MCF 10A (cell line): ENCODE measurements at regions not wholly inside any gene's neighbourhood (a gene's known extent, or its start where the extent isn't known, plus 50 kb on each side); places are given as distances from the start of the nearest gene placed in this dataset.

Experiments used
- BruUV-seq: library from RNA; stranded (reverse); fragments of 400-500 nt; replicated peaks from 2 replicates; lab custom pipeline; 2021; lab: Mats Ljungman, UMichigan
- CTCF ChIA-PET: fragments of 300-600 bp; sonication (Branson Sonifier 250); formaldehyde crosslinking; extraction: SDS; loops from one replicate; lab custom pipeline; 2021; ENCODE audit warnings: antibody characterized with exemption, inconsistent platforms; lab: Yijun Ruan, JAX
- POLR2A ChIA-PET: fragments of 300-600, 350-650 bp; sonication (Branson Sonifier 250); formaldehyde crosslinking; extraction: SDS; loops from one replicate; lab custom pipeline; 2020; ENCODE audit warnings: antibody characterized with exemption, inconsistent platforms; lab: Yijun Ruan, JAX
- DNase-seq: peaks from one replicate; pipeline ENCODE4 v3.0.0-alpha.2; 2018; ENCODE audit not compliant: unreplicated experiment
- H3K27ac Mint-ChIP-seq: one replicate; pipeline ENCODE4 v1.8.0; 2022; ENCODE audit warnings: mild to moderate bottlenecking, low read depth, mixed read lengths; ENCODE audit not compliant: unreplicated experiment
- H3K27me3 Mint-ChIP-seq: one replicate; pipeline ENCODE4 v1.8.0; 2022; ENCODE audit warnings: mixed read lengths; ENCODE audit not compliant: insufficient read depth, unreplicated experiment
- H3K36me3 Mint-ChIP-seq: one replicate; pipeline ENCODE4 v1.8.0; 2022; ENCODE audit warnings: mild to moderate bottlenecking, moderate library complexity, mixed read lengths; ENCODE audit not compliant: insufficient read depth, unreplicated experiment
- H3K4me1 Mint-ChIP-seq: one replicate; pipeline ENCODE4 v1.8.0; 2022; ENCODE audit warnings: mixed read lengths; ENCODE audit not compliant: insufficient read depth, unreplicated experiment
- H3K4me3 Mint-ChIP-seq: one replicate; pipeline ENCODE4 v1.8.0; 2022; ENCODE audit warnings: mild to moderate bottlenecking, moderate library complexity, mixed read lengths; ENCODE audit not compliant: unreplicated experiment
- H3K9me3 Mint-ChIP-seq: one replicate; pipeline ENCODE4 v1.8.0; 2022; ENCODE audit warnings: mixed read lengths; ENCODE audit not compliant: unreplicated experiment
- intact Hi-C: fragments of 100-400 bp; cut with micrococcal nuclease; formaldehyde crosslinking; loops from 2 replicates; pipeline ENCODE4 v1.14.1; 2022
- TF ChIP-seq, protein P1 (sequence below): fragments of 200-600 bp; IDR thresholded peaks from one replicate; pipeline ENCODE4 v1.8.0; 2022; ENCODE audit warnings: antibody characterized with exemption, mild to moderate bottlenecking; ENCODE audit not compliant: unreplicated experiment

DNA sequence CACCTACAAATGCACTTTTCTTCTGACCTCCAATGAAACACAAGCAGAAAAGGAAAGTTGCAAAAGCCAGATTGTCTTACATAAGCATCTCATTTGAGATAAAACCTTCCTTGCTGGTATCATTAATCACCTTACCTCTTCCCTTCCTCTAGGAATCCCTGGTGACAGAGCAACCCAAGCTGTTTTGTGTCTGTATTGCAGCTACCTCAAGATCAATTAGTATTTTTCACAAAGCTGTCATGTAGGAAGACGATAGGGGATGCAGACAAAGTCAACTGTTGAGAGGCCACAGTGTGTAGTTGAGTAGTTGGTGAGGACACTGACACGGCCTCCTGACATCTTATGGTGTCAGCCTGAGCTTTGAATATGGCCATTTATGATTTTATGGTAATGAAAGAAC is 339.1 kb upstream of the SLC10A2 start:
- Mint-ChIP-seq H3K9me3 (no peaks in the 10 kb centered on the region), H3K4me3 (no peak overlapping the region), H3K36me3 (no peaks in the 10 kb centered on the region), H3K27ac (no peak overlapping the region), H3K27me3 (no peaks in the 10 kb centered on the region), H3K4me1 (no peaks in the 10 kb centered on the region)
- no TSS peak for BruUV-seq
- intact Hi-C loops: no loop called here
- ChIA-PET CTCF (interaction anchor here (0.7 kb wide), 1 partner anchor 165 kb away, joined by 3 read pairs; no protein-coding TSS in a partner anchor), POLR2A (interaction anchor here (0.6 kb wide), 1 partner anchor 902 kb away, joined by 3 read pairs; no protein-coding TSS in a partner anchor)
- TF ChIP-seq, protein P1, sequence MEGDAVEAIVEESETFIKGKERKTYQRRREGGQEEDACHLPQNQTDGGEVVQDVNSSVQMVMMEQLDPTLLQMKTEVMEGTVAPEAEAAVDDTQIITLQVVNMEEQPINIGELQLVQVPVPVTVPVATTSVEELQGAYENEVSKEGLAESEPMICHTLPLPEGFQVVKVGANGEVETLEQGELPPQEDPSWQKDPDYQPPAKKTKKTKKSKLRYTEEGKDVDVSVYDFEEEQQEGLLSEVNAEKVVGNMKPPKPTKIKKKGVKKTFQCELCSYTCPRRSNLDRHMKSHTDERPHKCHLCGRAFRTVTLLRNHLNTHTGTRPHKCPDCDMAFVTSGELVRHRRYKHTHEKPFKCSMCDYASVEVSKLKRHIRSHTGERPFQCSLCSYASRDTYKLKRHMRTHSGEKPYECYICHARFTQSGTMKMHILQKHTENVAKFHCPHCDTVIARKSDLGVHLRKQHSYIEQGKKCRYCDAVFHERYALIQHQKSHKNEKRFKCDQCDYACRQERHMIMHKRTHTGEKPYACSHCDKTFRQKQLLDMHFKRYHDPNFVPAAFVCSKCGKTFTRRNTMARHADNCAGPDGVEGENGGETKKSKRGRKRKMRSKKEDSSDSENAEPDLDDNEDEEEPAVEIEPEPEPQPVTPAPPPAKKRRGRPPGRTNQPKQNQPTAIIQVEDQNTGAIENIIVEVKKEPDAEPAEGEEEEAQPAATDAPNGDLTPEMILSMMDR: no peak
- no peak for DNase-seq

DNA sequence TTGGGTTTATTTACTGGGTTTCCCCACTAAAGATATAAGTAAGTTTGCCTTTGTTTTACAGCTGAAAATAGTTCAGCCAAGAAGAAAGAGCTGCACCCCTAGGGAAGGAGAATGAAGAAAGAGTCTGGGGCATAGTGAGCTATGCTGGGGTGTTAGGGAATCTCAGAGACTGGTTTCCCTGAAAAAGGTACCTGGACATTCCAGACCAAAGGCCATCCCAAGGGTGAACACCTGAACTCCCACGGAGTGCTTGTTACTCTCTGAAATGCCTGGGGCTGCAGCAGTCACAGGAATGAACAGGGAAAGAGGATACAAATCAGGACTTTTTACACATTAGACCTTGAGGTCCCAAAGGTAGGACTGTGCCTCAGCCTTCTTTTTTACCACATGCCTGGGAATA is 337.6 kb upstream of the SLC10A2 start:
- Mint-ChIP-seq H3K9me3 (no peaks in the 10 kb centered on the region), H3K27ac (no peak overlapping the region), H3K4me1 (no peaks in the 10 kb centered on the region), H3K4me3 (no peak overlapping the region), H3K27me3 (no peaks in the 10 kb centered on the region), H3K36me3 (no peaks in the 10 kb centered on the region)
- ChIA-PET CTCF (no interaction called here), POLR2A (no interaction called here)
- intact Hi-C loops: no loop called here
- TF ChIP-seq, protein P1: no peak
- no TSS peak for BruUV-seq
- no peak for DNase-seq

- TF ChIP-seq, protein P1: no peak
- ChIA-PET POLR2A (no interaction called here), CTCF (interaction anchor here (0.6 kb wide), 1 partner anchor 13 kb away, joined by 3 read pairs; no protein-coding TSS in a partner anchor)
- Mint-ChIP-seq H3K4me3 (no peak overlapping the region), H3K9me3 (no peaks in the 10 kb centered on the region), H3K36me3 (no peaks in the 10 kb centered on the region), H3K4me1 (no peaks in the 10 kb centered on the region), H3K27me3 (no peaks in the 10 kb centered on the region), H3K27ac (no peak overlapping the region)
- DNase-seq: peak; percentile 11
- intact Hi-C loops: no loop called here
- BruUV-seq: no TSS peak
These were observed 337.0 kb upstream of the SLC10A2 start for GRCh38 chr13:103403148-103403740.

DNA sequence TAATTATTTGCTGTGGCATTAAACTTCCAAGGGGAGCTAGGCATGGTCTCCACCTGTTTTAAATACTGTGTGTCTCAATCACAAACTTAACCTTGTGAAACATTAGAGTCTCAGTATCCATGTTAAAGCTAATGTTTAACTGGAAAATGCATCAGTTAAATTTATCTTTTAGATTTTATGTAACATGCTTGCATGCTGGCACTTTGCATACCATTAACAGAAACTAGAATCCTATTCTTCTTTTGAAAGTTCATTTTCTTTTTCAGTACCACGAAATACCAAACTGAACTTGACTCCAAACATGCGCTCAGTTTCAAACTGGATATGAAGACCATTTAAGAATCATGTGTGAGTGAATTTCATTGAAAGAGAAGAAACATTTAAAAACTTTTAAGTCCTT is 328.9 kb upstream of the SLC10A2 start:
- H3K27ac Mint-ChIP-seq: no peak overlapping the region
- H3K36me3 Mint-ChIP-seq: no peaks in the 10 kb centered on the region
- intact Hi-C loops: no loop called here
- TF ChIP-seq, protein P1: no peak
- CTCF ChIA-PET: no interaction called here
- BruUV-seq: no TSS peak
- no peak overlapping the region for H3K4me3 Mint-ChIP-seq
- H3K4me1 Mint-ChIP-seq: no peaks in the 10 kb centered on the region
- no peak for DNase-seq
- POLR2A ChIA-PET: no interaction called here
- no peaks in the 10 kb centered on the region for H3K9me3 Mint-ChIP-seq
- no peaks in the 10 kb centered on the region for H3K27me3 Mint-ChIP-seq
